Stomach (tissue), 8 donors: ENCODE measurements at regions not wholly inside any gene's neighbourhood (a gene's known extent, or its start where the extent isn't known, plus 50 kb on each side); places are given as distances from the start of the nearest gene placed in this dataset.

ENCODE experiments used
- DNase-seq, 2 donors: peaks; one replicate each; pipeline versions ENCODE4 v3.0.0 to v3.0.0-alpha.2; 2013 to 2019
- H3K27ac ChIP-seq, 5 donors: fragments of 200-600 bp in 4 of 5; sonication (generic) in 4 of 5; one replicate each; pipeline ENCODE4 v1.5.1; 2013 to 2019; ENCODE audit warnings: mild to moderate bottlenecking in 1 of 5, moderate library complexity in 1 of 5
- H3K27me3 ChIP-seq, 3 donors: fragments of 200-600 bp; sonication (generic); one replicate each; pipeline ENCODE4 v1.5.1; 2017 to 2019; ENCODE audit warnings: mixed run types in 1 of 3
- H3K36me3 ChIP-seq, 4 donors: fragments of 200-600 bp; sonication (generic); 1 replicate in 3 of 4; 2 replicates in 1 of 4; pipeline ENCODE4 v1.5.1; 2016 to 2019
- H3K4me1 ChIP-seq, 4 donors: fragments of 200-600 bp; sonication (generic); one replicate each; pipeline ENCODE4 v1.5.1; 2016 to 2019
- H3K4me3 ChIP-seq, 4 donors: fragments of 200-600 bp; sonication (generic) in 3 of 4; one replicate each; pipeline ENCODE4 v1.5.1; 2016 to 2019; ENCODE audit warnings: mild to moderate bottlenecking in 1 of 4
- H3K9me3 ChIP-seq, 4 donors: fragments of 200-600 bp; sonication (generic); one replicate each; pipeline ENCODE4 v1.5.1; 2016 to 2019
- CTCF ChIP-seq, 7 experiments: fragments of 450-650 bp in 4 of 7; fragments of 200-600 bp in 3 of 7; sonication (generic) in 3 of 7; IDR thresholded peaks; one replicate each; pipeline ENCODE4 v1.5.1; 2016 to 2019; ENCODE audit warnings: antibody characterized with exemption in 7 of 7, control low read depth in 2 of 7, mild to moderate bottlenecking in 1 of 7
- EP300 ChIP-seq: sonication (generic); formaldehyde crosslinking; IDR thresholded peaks from one replicate; pipeline ENCODE4 v1.6.1; 2017; ENCODE audit warnings: antibody characterized with exemption
- POLR2A ChIP-seq, 4 donors: fragments of 450-650 bp; IDR thresholded peaks; one replicate each; pipeline ENCODE4 v1.6.1; 2016; ENCODE audit warnings: antibody characterized with exemption in 4 of 4, control low read depth in 2 of 4, mild to moderate bottlenecking in 1 of 4, moderate library complexity in 1 of 4
- POLR2AphosphoS5 ChIP-seq, 3 donors: sonication (generic); formaldehyde crosslinking; IDR thresholded peaks; one replicate each; pipeline ENCODE4 v1.6.1; 2016; ENCODE audit warnings: antibody characterized with exemption in 3 of 3
- WGBS, 5 donors: extraction: QIAGEN DNeasy Blood & Tissue Kit in 3 of 5; methylation state at CpG; one replicate each; pipeline versions ENCODE4 v1.1.5 to v1.1.7; 2013 to 2018; 5-methylcytosine and 5-hydroxymethylcytosine counted together
- intact Hi-C: fragments of 100-400 bp; cut with DNase I; formaldehyde crosslinking; loops from one replicate; pipeline ENCODE4 v1.15.1; 2023; ENCODE audit warnings: low total_unique reads
- donor health status: healthy with polysubstance abuse.
- donor health status: Bipolar disorder and iron deficiency.
- donor health status: healthy.

GRCh38 chr16:73882033-73882432 lies 414.6 kb upstream of the PSMD7 start:
- peaks cover 0 to 37% (median 0%) of the 10 kb centered on the region in 3 donors for H3K27me3 ChIP-seq
- TF ChIP-seq CTCF (IDR thresholded peaks at IDR 0.05) (no peak), POLR2A (IDR thresholded peaks at IDR 0.05) (no peak), POLR2AphosphoS5 (IDR thresholded peaks at IDR 0.05) (no peak), EP300 (no peak)
- H3K36me3 ChIP-seq, result no peaks in the 10 kb centered on the region
- WGBS, 5 donors, result 14 to 37% (median 30%) methylated on average over 7 of the region's 7 CpGs
- intact Hi-C loops, result no loop called here
- no peak overlapping the region for H3K27ac ChIP-seq
- no peak for DNase-seq
- no peaks in the 10 kb centered on the region for H3K9me3 ChIP-seq
- no peaks in the 10 kb centered on the region for H3K4me1 ChIP-seq
- H3K4me3 ChIP-seq, result no peak overlapping the region

- no peak for DNase-seq
- WGBS, 5 donors, result 71 to 88% (median 79%) methylated on average over 2 of the region's 2 CpGs
- no peaks in the 10 kb centered on the region for H3K36me3 ChIP-seq
- no peak overlapping the region for H3K27ac ChIP-seq
- H3K27me3 ChIP-seq, result peaks cover 0 to 16% (median 0%) of the 10 kb centered on the region in 3 donors
- intact Hi-C loops, result loop anchor here (5.0 kb wide), 1 partner anchor 312 kb away; no protein-coding TSS in a partner anchor
- TF ChIP-seq POLR2A (IDR thresholded peaks at IDR 0.05), result no peak
- TF ChIP-seq CTCF (IDR thresholded peaks at IDR 0.05), result no peak
- TF ChIP-seq POLR2AphosphoS5 (IDR thresholded peaks at IDR 0.05), result no peak
- TF ChIP-seq EP300, result no peak
- no peaks in the 10 kb centered on the region for H3K4me1 ChIP-seq
- H3K9me3 ChIP-seq, result no peaks in the 10 kb centered on the region
- H3K4me3 ChIP-seq, result no peak overlapping the region
Measured at GRCh38 chr16:73879621-73880020, 417.0 kb upstream of the PSMD7 start.

GRCh38 chr16:73878611-73879010 lies 418.0 kb upstream of the PSMD7 start:
- WGBS, 5 donors, result 16 to 28% (median 25%) methylated on average over 2 of the region's 2 CpGs
- peak in 1 of 2 donors; percentile 86 for DNase-seq
- H3K4me3 ChIP-seq, result no peak overlapping the region
- H3K27me3 ChIP-seq, result peaks cover 0 to 12% (median 0%) of the 10 kb centered on the region in 3 donors
- no peak overlapping the region for H3K27ac ChIP-seq
- no peaks in the 10 kb centered on the region for H3K36me3 ChIP-seq
- intact Hi-C loops, result loop anchor here (5.0 kb wide), 1 partner anchor 311 kb away; no protein-coding TSS in a partner anchor
- H3K4me1 ChIP-seq, result peaks cover 0 to 3% (median 0%) of the 10 kb centered on the region in 4 donors
- no peaks in the 10 kb centered on the region for H3K9me3 ChIP-seq
- TF ChIP-seq POLR2AphosphoS5 (IDR thresholded peaks at IDR 0.05), result no peak
- TF ChIP-seq EP300, result no peak
- TF ChIP-seq CTCF (IDR thresholded peaks at IDR 0.05), result peak in 2 of 7 experiments; percentile 38 to 42

- Histone ChIP-seq H3K27me3 (peaks cover 0 to 7% (median 0%) of the 10 kb centered on the region in 3 donors), H3K36me3 (no peaks in the 10 kb centered on the region), H3K9me3 (no peaks in the 10 kb centered on the region), H3K4me3 (no peak overlapping the region), H3K4me1 (peaks cover 0 to 5% (median 0%) of the 10 kb centered on the region in 4 donors), H3K27ac (no peak overlapping the region)
- intact Hi-C loops, result loop anchor here (5.0 kb wide), 1 partner anchor 310 kb away; no protein-coding TSS in a partner anchor
- WGBS, 5 donors, result 38 to 57% (median 50%) methylated on average over 3 of the region's 3 CpGs
- DNase-seq, result no peak
- no peak for TF ChIP-seq POLR2AphosphoS5 (IDR thresholded peaks at IDR 0.05)
- no peak for TF ChIP-seq POLR2A (IDR thresholded peaks at IDR 0.05)
- TF ChIP-seq CTCF (IDR thresholded peaks at IDR 0.05), result no peak
- TF ChIP-seq EP300, result no peak
Measured at GRCh38 chr16:73877150-73877549, 419.5 kb upstream of the PSMD7 start.
